ENCODE measurements at regions not wholly inside any gene's neighbourhood (a gene's known extent, or its start where the extent isn't known, plus 50 kb on each side); places are given as distances from the start of the nearest gene placed in this dataset.
"Not testable (repeated sequence)": the region's sequence is repeated elsewhere in the genome, so short reads cannot be mapped to it uniquely, and the experiment has no call there.

- DNase-seq; in situ Hi-C loops (cut with MboI; ENCODE audit: low pct_unique_long_range_greater_than_20kb, low sequenced_read_pairs): not testable (repeated sequence)
Observed at GRCh38 chr7:91394757-91395156, 130.5 kb downstream of the FZD1 start.

- in situ Hi-C loops (cut with MboI; ENCODE audit: low pct_unique_long_range_greater_than_20kb, low sequenced_read_pairs); DNase-seq: not testable (repeated sequence)
Observed at GRCh38 chr7:91395313-91395712, 131.1 kb downstream of the FZD1 start.

GRCh38 chr7:91397096-91397495, 132.9 kb downstream of the FZD1 start:
- in situ Hi-C loops (cut with MboI; ENCODE audit: low pct_unique_long_range_greater_than_20kb, low sequenced_read_pairs): no loop called here
- no peak for DNase-seq

- in situ Hi-C loops (cut with MboI; ENCODE audit: low pct_unique_long_range_greater_than_20kb, low sequenced_read_pairs): no loop called here
- DNase-seq: no peak
Observed at GRCh38 chr7:91397612-91398011, 133.4 kb downstream of the FZD1 start.

GRCh38 chr7:91398341-91398740, 134.1 kb downstream of the FZD1 start:
- in situ Hi-C loops (cut with MboI; ENCODE audit: low pct_unique_long_range_greater_than_20kb, low sequenced_read_pairs): no loop called here
- no peak for DNase-seq

- no peak for DNase-seq
- in situ Hi-C loops (cut with MboI; ENCODE audit: low pct_unique_long_range_greater_than_20kb, low sequenced_read_pairs): no loop called here
Observed at GRCh38 chr7:91405092-91405788, 141.0 kb downstream of the FZD1 start.

GRCh38 chr7:91405873-91406272, 141.6 kb downstream of the FZD1 start:
- in situ Hi-C loops (cut with MboI; ENCODE audit: low pct_unique_long_range_greater_than_20kb, low sequenced_read_pairs); DNase-seq: not testable (repeated sequence)

- in situ Hi-C loops (cut with MboI; ENCODE audit: low pct_unique_long_range_greater_than_20kb, low sequenced_read_pairs): no loop called here
- no peak for DNase-seq
Observed at GRCh38 chr7:91407942-91408341, 143.7 kb downstream of the FZD1 start.

GRCh38 chr7:91408388-91409154, 144.3 kb downstream of the FZD1 start:
- in situ Hi-C loops (cut with MboI; ENCODE audit: low pct_unique_long_range_greater_than_20kb, low sequenced_read_pairs): no loop called here
- DNase-seq: no peak

- in situ Hi-C loops (cut with MboI; ENCODE audit: low pct_unique_long_range_greater_than_20kb, low sequenced_read_pairs): no loop called here
- DNase-seq: no peak
Observed at GRCh38 chr7:91411060-91411459, 146.8 kb downstream of the FZD1 start.

GRCh38 chr7:91412298-91412697, 148.1 kb downstream of the FZD1 start:
- DNase-seq: no peak
- in situ Hi-C loops (cut with MboI; ENCODE audit: low pct_unique_long_range_greater_than_20kb, low sequenced_read_pairs): no loop called here

GRCh38 chr7:91414734-91415133, 150.5 kb downstream of the FZD1 start:
- in situ Hi-C loops (cut with MboI; ENCODE audit: low pct_unique_long_range_greater_than_20kb, low sequenced_read_pairs): no loop called here
- DNase-seq: no peak

GRCh38 chr7:91416155-91416865, 152.1 kb downstream of the FZD1 start:
- DNase-seq: no peak
- in situ Hi-C loops (cut with MboI; ENCODE audit: low pct_unique_long_range_greater_than_20kb, low sequenced_read_pairs): no loop called here

- DNase-seq: no peak
- in situ Hi-C loops (cut with MboI; ENCODE audit: low pct_unique_long_range_greater_than_20kb, low sequenced_read_pairs): no loop called here
Observed at GRCh38 chr7:91420606-91421005, 156.4 kb downstream of the FZD1 start.

GRCh38 chr7:91421018-91421417, 156.8 kb downstream of the FZD1 start:
- in situ Hi-C loops (cut with MboI; ENCODE audit: low pct_unique_long_range_greater_than_20kb, low sequenced_read_pairs): no loop called here
- no peak for DNase-seq

GRCh38 chr7:91424371-91424770, 160.1 kb downstream of the FZD1 start:
- in situ Hi-C loops (cut with MboI; ENCODE audit: low pct_unique_long_range_greater_than_20kb, low sequenced_read_pairs): no loop called here
- DNase-seq: no peak

GRCh38 chr7:91425149-91425548, 160.9 kb downstream of the FZD1 start:
- in situ Hi-C loops (cut with MboI; ENCODE audit: low pct_unique_long_range_greater_than_20kb, low sequenced_read_pairs): no loop called here
- DNase-seq: no peak

GRCh38 chr7:91427051-91427450, 162.8 kb downstream of the FZD1 start:
- in situ Hi-C loops (cut with MboI; ENCODE audit: low pct_unique_long_range_greater_than_20kb, low sequenced_read_pairs): no loop called here
- DNase-seq: no peak

- no peak for DNase-seq
- in situ Hi-C loops (cut with MboI; ENCODE audit: low pct_unique_long_range_greater_than_20kb, low sequenced_read_pairs): no loop called here
Observed at GRCh38 chr7:91431601-91432000, 167.4 kb downstream of the FZD1 start.

- no peak for DNase-seq
- in situ Hi-C loops (cut with MboI; ENCODE audit: low pct_unique_long_range_greater_than_20kb, low sequenced_read_pairs): no loop called here
Observed at GRCh38 chr7:91434836-91435235, 170.6 kb downstream of the FZD1 start.

Data from KBM-7 (cell line).